OCI-LY7 (cell line): ENCODE measurements at regions not wholly inside any gene's neighbourhood (a gene's known extent, or its start where the extent isn't known, plus 50 kb on each side); places are given as distances from the start of the nearest gene placed in this dataset.

ENCODE experiments used
- CTCF ChIP-seq: fragments of 200-600 bp; sonication (generic); conservative IDR thresholded peaks from 2 replicates; pipeline ENCODE4 v1.5.1; 2014; ENCODE audit warnings: mild to moderate bottlenecking, antibody characterized with exemption, low read length, moderate library complexity, mixed read lengths
- EZH2phosphoT487 ChIP-seq: fragments of 200-600 bp; sonication (generic); IDR thresholded peaks from 2 replicates; pipeline ENCODE4 v1.6.1; 2018; ENCODE audit warnings: low read depth, borderline replicate concordance, mild to moderate bottlenecking, mixed run types, antibody characterized with exemption, low read length, moderate library complexity, mixed read lengths

- TF ChIP-seq CTCF (no peak), EZH2phosphoT487 (no peak)
Measured at GRCh38 chr5:44225231-44226160, 163.7 kb downstream of the FGF10 start.
